ENCODE measurements at regions not wholly inside any gene's neighbourhood (a gene's known extent, or its start where the extent isn't known, plus 50 kb on each side); places are given as distances from the start of the nearest gene placed in this dataset.
A peak's percentile ranks its signal among the peaks of the same experiment; 100 is the strongest.
"Not testable (repeated sequence)": the region's sequence is repeated elsewhere in the genome, so short reads cannot be mapped to it uniquely, and the experiment has no call there.

- intact Hi-C loops (cut with micrococcal nuclease); H3K36me3 ChIP-seq (replicated peaks in 1 of 2; ENCODE audit: control insufficient read depth in 1 of 2, insufficient read depth in 2 of 2, low read length in 2 of 2); H3K4me3 Mint-ChIP-seq; H3K9me3 ChIP-seq (replicated peaks in 1 of 2; ENCODE audit: control insufficient read depth in 1 of 2, insufficient read depth in 1 of 2, low read length in 2 of 2); H3K27me3 Mint-ChIP-seq (ENCODE audit: low read depth in 3 of 3); DNase-seq; H3K9me3 Mint-ChIP-seq; H3K36me3 Mint-ChIP-seq; H3K27ac ChIP-seq (ENCODE audit: low read depth in 1 of 2, low read length in 2 of 2); H3K9ac ChIP-seq (ENCODE audit: insufficient read depth, low read length, poor library complexity, severe bottlenecking); H2AFZ ChIP-seq (ENCODE audit: insufficient read depth, low read depth, low read length, poor library complexity, severe bottlenecking); H4K20me1 ChIP-seq (ENCODE audit: insufficient read depth, low read length); H3K4me2 ChIP-seq (replicated peaks; ENCODE audit: extremely low read depth, low read length, poor library complexity, severe bottlenecking); H3K27me3 ChIP-seq (ENCODE audit: control insufficient read depth in 2 of 2, insufficient read depth in 2 of 2, low read length in 2 of 2); H3K4me3 ChIP-seq (replicated peaks in 1 of 3; ENCODE audit: low read depth in 2 of 3, low read length in 3 of 3): not testable (repeated sequence)
- Histone ChIP-seq H3K79me2 (ENCODE audit: insufficient read depth, low read length) (peaks cover 62% of the 10 kb centered on the region), H3K4me1 (ENCODE audit: control insufficient read depth in 1 of 2, insufficient read depth in 2 of 2, low read length in 2 of 2) (peaks cover 40 to 44% of the 10 kb centered on the region in 2 donors)
- H3K4me1 Mint-ChIP-seq, result peaks cover 48% of the 10 kb centered on the region
- WGBS (ENCODE audit: insufficient coverage), result 63% methylated on average over 7 of the region's 8 CpGs
- peak overlapping the region in 6 of 7 donors; percentile 51 to 92 (median 64) for H3K27ac Mint-ChIP-seq
Observed at GRCh38 chr17:30727517-30727916, 97.0 kb downstream of the CRLF3 start.

DNA sequence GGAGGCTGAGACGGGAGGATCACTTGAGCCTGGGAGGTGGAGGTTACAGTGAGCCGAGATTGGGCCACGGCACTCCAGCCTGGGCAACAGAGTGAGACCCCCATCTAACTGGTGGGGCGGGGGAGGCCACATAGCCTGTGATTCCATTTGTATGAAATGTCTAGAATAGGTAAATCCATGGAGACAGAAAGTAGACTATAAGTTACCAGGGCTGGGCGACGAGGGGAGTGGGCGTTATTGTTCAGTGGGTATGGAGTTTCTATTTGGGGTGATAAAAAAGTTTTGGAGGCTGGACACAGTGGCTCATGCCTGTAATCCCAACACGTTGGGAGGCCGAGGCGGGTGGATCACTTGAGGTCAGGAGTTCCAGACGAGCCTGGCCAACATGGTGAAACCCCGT, 97.8 kb downstream of the CRLF3 start:
- H3K4me2 ChIP-seq (replicated peaks; ENCODE audit: extremely low read depth, low read length, poor library complexity, severe bottlenecking); H2AFZ ChIP-seq (ENCODE audit: insufficient read depth, low read depth, low read length, poor library complexity, severe bottlenecking); H3K4me3 Mint-ChIP-seq; H4K20me1 ChIP-seq (ENCODE audit: insufficient read depth, low read length); H3K36me3 ChIP-seq (replicated peaks in 1 of 2; ENCODE audit: control insufficient read depth in 1 of 2, insufficient read depth in 2 of 2, low read length in 2 of 2); H3K9me3 Mint-ChIP-seq; H3K27ac ChIP-seq (ENCODE audit: low read depth in 1 of 2, low read length in 2 of 2); H3K4me3 ChIP-seq (replicated peaks in 1 of 3; ENCODE audit: low read depth in 2 of 3, low read length in 3 of 3); H3K27me3 Mint-ChIP-seq (ENCODE audit: low read depth in 3 of 3); intact Hi-C loops (cut with micrococcal nuclease); DNase-seq; H3K36me3 Mint-ChIP-seq; H3K9ac ChIP-seq (ENCODE audit: insufficient read depth, low read length, poor library complexity, severe bottlenecking); H3K27me3 ChIP-seq (ENCODE audit: control insufficient read depth in 2 of 2, insufficient read depth in 2 of 2, low read length in 2 of 2); H3K9me3 ChIP-seq (replicated peaks in 1 of 2; ENCODE audit: control insufficient read depth in 1 of 2, insufficient read depth in 1 of 2, low read length in 2 of 2): not testable (repeated sequence)
- Histone ChIP-seq H3K79me2 (ENCODE audit: insufficient read depth, low read length) (peaks cover 62% of the 10 kb centered on the region), H3K4me1 (ENCODE audit: control insufficient read depth in 1 of 2, insufficient read depth in 2 of 2, low read length in 2 of 2) (peaks cover 40 to 43% of the 10 kb centered on the region in 2 donors)
- Mint-ChIP-seq H3K4me1 (peaks cover 47% of the 10 kb centered on the region), H3K27ac (peak overlapping the region in 6 of 7 donors; percentile 42 to 92 (median 62))
- WGBS (ENCODE audit: insufficient coverage), result 87% methylated on average over 12 of the region's 12 CpGs

- H3K9me3 ChIP-seq (replicated peaks in 1 of 2; ENCODE audit: control insufficient read depth in 1 of 2, insufficient read depth in 1 of 2, low read length in 2 of 2); H3K27me3 Mint-ChIP-seq (ENCODE audit: low read depth in 3 of 3); H3K36me3 Mint-ChIP-seq; H3K4me2 ChIP-seq (replicated peaks; ENCODE audit: extremely low read depth, low read length, poor library complexity, severe bottlenecking); H3K9ac ChIP-seq (ENCODE audit: insufficient read depth, low read length, poor library complexity, severe bottlenecking); H3K27ac ChIP-seq (ENCODE audit: low read depth in 1 of 2, low read length in 2 of 2); intact Hi-C loops (cut with micrococcal nuclease); H3K9me3 Mint-ChIP-seq; H3K4me3 ChIP-seq (replicated peaks in 1 of 3; ENCODE audit: low read depth in 2 of 3, low read length in 3 of 3); H3K36me3 ChIP-seq (replicated peaks in 1 of 2; ENCODE audit: control insufficient read depth in 1 of 2, insufficient read depth in 2 of 2, low read length in 2 of 2); DNase-seq; H4K20me1 ChIP-seq (ENCODE audit: insufficient read depth, low read length); H3K27me3 ChIP-seq (ENCODE audit: control insufficient read depth in 2 of 2, insufficient read depth in 2 of 2, low read length in 2 of 2); H2AFZ ChIP-seq (ENCODE audit: insufficient read depth, low read depth, low read length, poor library complexity, severe bottlenecking); H3K4me3 Mint-ChIP-seq: not testable (repeated sequence)
- H3K4me1 ChIP-seq (ENCODE audit: control insufficient read depth in 1 of 2, insufficient read depth in 2 of 2, low read length in 2 of 2), result peaks cover 40 to 43% of the 10 kb centered on the region in 2 donors
- H3K4me1 Mint-ChIP-seq, result peaks cover 47% of the 10 kb centered on the region
- peak overlapping the region in 2 of 7 donors; percentile 63 to 68 for H3K27ac Mint-ChIP-seq
- 99% methylated on average over 8 of the region's 9 CpGs for WGBS (ENCODE audit: insufficient coverage)
- peaks cover 63% of the 10 kb centered on the region for H3K79me2 ChIP-seq (ENCODE audit: insufficient read depth, low read length)
Observed at GRCh38 chr17:30726310-30726709, 98.2 kb downstream of the CRLF3 start.

DNA sequence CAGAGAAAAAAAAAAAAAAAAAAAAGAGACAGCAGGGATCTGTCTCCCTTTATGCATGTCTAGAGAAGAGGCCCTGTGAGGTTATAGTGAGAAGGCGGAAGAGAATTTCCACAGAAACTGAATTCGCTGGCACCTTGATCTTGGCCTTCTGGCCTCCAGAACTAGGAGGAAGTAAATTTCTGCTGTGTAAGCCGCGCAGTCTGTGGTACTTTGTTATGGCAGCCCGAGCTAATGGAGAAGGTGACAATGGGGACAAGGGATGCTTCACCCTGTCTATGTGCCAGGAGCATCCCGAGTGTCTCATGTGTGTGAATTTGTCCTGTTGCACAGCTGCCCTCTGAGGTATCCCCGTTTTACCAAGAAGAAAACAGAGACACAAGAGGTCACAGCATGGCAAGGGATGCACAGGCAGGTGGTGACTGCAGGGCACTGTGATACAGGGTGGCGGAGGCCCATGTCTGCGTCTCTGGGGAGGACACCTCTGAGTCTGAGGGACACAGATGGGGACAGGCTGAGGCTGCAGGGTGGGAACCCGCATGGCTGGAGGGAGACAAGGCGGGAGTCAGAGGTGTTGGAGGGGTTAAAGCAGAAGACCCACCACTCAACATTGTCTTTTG, 100.3 kb downstream of the CRLF3 start:
- peak in 1 of 3 donors; percentile 28 for DNase-seq
- peak overlapping the region; percentile 63 to 87 (median 81) for H3K27ac Mint-ChIP-seq
- H3K9me3 Mint-ChIP-seq; H3K36me3 Mint-ChIP-seq; H3K4me2 ChIP-seq (replicated peaks; ENCODE audit: extremely low read depth, low read length, poor library complexity, severe bottlenecking); H3K9ac ChIP-seq (ENCODE audit: insufficient read depth, low read length, poor library complexity, severe bottlenecking); H3K27me3 Mint-ChIP-seq (ENCODE audit: low read depth in 3 of 3); H2AFZ ChIP-seq (ENCODE audit: insufficient read depth, low read depth, low read length, poor library complexity, severe bottlenecking); intact Hi-C loops (cut with micrococcal nuclease); H4K20me1 ChIP-seq (ENCODE audit: insufficient read depth, low read length); H3K9me3 ChIP-seq (replicated peaks in 1 of 2; ENCODE audit: control insufficient read depth in 1 of 2, insufficient read depth in 1 of 2, low read length in 2 of 2); H3K27ac ChIP-seq (ENCODE audit: low read depth in 1 of 2, low read length in 2 of 2); H3K36me3 ChIP-seq (replicated peaks in 1 of 2; ENCODE audit: control insufficient read depth in 1 of 2, insufficient read depth in 2 of 2, low read length in 2 of 2); H3K27me3 ChIP-seq (ENCODE audit: control insufficient read depth in 2 of 2, insufficient read depth in 2 of 2, low read length in 2 of 2); H3K4me3 ChIP-seq (replicated peaks in 1 of 3; ENCODE audit: low read depth in 2 of 3, low read length in 3 of 3): not testable (repeated sequence)
- peak overlapping the region in 1 of 2 donors; percentile 42 for H3K4me3 Mint-ChIP-seq
- Histone ChIP-seq H3K79me2 (ENCODE audit: insufficient read depth, low read length) (peaks cover 69% of the 10 kb centered on the region), H3K4me1 (ENCODE audit: control insufficient read depth in 1 of 2, insufficient read depth in 2 of 2, low read length in 2 of 2) (peaks cover 32 to 41% of the 10 kb centered on the region in 2 donors)
- WGBS (ENCODE audit: insufficient coverage), result 35% methylated on average over 6 of the region's 11 CpGs
- peaks cover 37% of the 10 kb centered on the region for H3K4me1 Mint-ChIP-seq
